ENCODE measurements at regions not wholly inside any gene's neighbourhood (a gene's known extent, or its start where the extent isn't known, plus 50 kb on each side); places are given as distances from the start of the nearest gene placed in this dataset.
"Not testable (repeated sequence)": the region's sequence is repeated elsewhere in the genome, so short reads cannot be mapped to it uniquely, and the experiment has no call there.

GRCh38 chr21:35162831-35163230 lies 113.7 kb upstream of the RUNX1 start:
- Histone ChIP-seq H3K27me3 (replicated peaks in 1 of 7) (no peaks in the 10 kb centered on the region), H3K27ac (no peak overlapping the region), H3K36me3 (no peaks in the 10 kb centered on the region), H3K9me3 (peaks cover 0 to 16% (median 6%) of the 10 kb centered on the region in 8 donors), H3K4me3 (no peak overlapping the region), H3K4me1 (no peaks in the 10 kb centered on the region)
- intact Hi-C loops (cut with DNase I; ENCODE audit: low total_unique reads): no loop called here
- TF ChIP-seq POLR2A (IDR thresholded peaks at IDR 0.05) (no peak), CTCF (IDR thresholded peaks at IDR 0.05 in 8 of 11, conservative IDR thresholded peaks at IDR 0.05 in 3 of 11) (no peak), POLR2AphosphoS5 (IDR thresholded peaks at IDR 0.05) (no peak)
- 90 to 93% (median 91%) methylated on average over 3 of the region's 3 CpGs for WGBS, 5 donors
- no peak for DNase-seq

- peaks cover 6 to 22% (median 15%) of the 10 kb centered on the region in 8 donors for H3K9me3 ChIP-seq
Measured at GRCh38 chr21:35159881-35160280, 110.8 kb upstream of the RUNX1 start.

DNA sequence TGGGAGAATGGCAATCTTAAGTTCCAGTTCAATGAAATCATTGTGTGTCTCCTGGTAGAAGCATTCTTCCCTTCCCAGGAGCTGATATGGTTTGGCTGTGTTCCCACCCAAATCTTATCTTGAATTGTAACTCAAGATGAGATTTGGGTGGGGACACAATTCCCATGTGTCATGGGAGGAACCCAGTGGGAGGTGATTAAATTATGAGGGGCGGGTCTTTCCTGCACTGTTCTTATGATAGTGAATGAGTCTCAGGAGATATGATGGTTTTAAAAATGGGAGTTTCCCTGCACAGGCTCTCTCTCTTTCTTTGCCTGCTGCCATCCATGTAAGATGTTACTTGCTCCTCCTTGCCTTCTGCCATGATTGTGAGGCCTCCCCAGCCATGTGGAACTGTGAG lies 108.3 kb upstream of the RUNX1 start:
- peaks cover 6 to 22% (median 14%) of the 10 kb centered on the region in 8 donors for H3K9me3 ChIP-seq
- WGBS, 5 donors: 82 to 96% (median 89%) methylated on average over 1 of the region's 1 CpG
- H3K27ac ChIP-seq; DNase-seq; H3K36me3 ChIP-seq; H3K27me3 ChIP-seq (replicated peaks in 1 of 7); intact Hi-C loops (cut with DNase I; ENCODE audit: low total_unique reads); H3K4me3 ChIP-seq; H3K4me1 ChIP-seq: not testable (repeated sequence)

More at GRCh38 chr21:35159881-35160280, 110.8 kb upstream of the RUNX1 start:
- intact Hi-C loops (cut with DNase I; ENCODE audit: low total_unique reads): no loop called here
- Histone ChIP-seq H3K27me3 (replicated peaks in 1 of 7) (no peaks in the 10 kb centered on the region), H3K4me3 (no peak overlapping the region), H3K36me3 (no peaks in the 10 kb centered on the region), H3K4me1 (no peaks in the 10 kb centered on the region), H3K27ac (no peak overlapping the region)
- WGBS, 5 donors: 84 to 90% (median 88%) methylated on average over 4 of the region's 4 CpGs
- no peak for DNase-seq
- TF ChIP-seq CTCF (IDR thresholded peaks at IDR 0.05 in 8 of 11, conservative IDR thresholded peaks at IDR 0.05 in 3 of 11) (no peak), POLR2AphosphoS5 (IDR thresholded peaks at IDR 0.05) (no peak), POLR2A (IDR thresholded peaks at IDR 0.05) (no peak)

DNA sequence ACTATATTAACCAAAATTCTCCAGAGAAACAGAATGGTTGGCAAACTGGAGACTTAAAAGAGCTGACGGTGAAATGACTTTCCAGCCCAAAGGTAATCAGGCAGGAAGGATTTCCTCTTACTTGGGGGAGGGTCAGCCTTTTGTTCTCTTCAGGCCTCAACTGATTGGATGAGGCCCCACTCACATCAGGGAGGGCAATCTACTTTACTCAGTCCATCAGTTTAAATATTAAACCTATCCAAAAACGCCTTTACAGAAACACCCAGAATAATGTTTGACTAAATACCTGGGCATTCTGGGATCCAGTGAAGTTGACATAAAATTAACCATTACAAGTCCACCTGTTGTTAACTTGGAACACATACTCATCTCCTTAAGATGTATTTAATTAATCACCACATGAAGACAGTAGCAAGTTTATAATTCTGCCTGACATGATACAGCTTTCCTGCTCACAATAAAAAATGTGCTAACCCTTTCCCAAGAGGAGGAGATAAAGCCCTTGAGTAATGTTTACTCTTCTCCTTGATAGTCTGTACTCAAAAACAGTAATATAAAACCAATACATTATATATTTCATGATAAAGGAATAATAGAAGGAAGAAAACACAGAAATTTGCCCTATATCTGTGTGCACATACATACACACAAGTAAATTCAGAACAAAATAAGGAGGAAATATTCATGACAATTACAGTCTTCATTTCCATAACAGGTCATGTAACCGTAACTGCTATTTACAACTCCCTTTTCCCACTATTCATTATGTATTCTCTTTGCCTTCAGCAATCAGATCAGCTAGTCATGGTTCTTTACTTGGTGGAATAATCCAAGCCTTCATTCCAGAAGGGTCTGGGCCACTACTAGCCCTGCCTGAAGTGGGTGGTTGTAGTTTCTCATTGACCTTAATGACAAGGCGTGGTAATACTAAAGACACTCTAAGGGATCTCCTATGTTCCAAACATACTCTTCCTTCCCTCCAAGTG lies 107.5 kb upstream of the RUNX1 start:
- Histone ChIP-seq H3K36me3 (no peaks in the 10 kb centered on the region), H3K4me1 (no peaks in the 10 kb centered on the region), H3K27ac (no peak overlapping the region), H3K9me3 (peaks cover 6 to 22% (median 14%) of the 10 kb centered on the region in 8 donors), H3K4me3 (no peak overlapping the region), H3K27me3 (replicated peaks in 1 of 7) (no peaks in the 10 kb centered on the region)
- 79 to 91% (median 86%) methylated on average over 4 of the region's 4 CpGs for WGBS, 5 donors
- TF ChIP-seq CTCF (IDR thresholded peaks at IDR 0.05 in 8 of 11, conservative IDR thresholded peaks at IDR 0.05 in 3 of 11) (no peak), POLR2AphosphoS5 (IDR thresholded peaks at IDR 0.05) (no peak), POLR2A (IDR thresholded peaks at IDR 0.05) (no peak)
- no peak for DNase-seq
- intact Hi-C loops (cut with DNase I; ENCODE audit: low total_unique reads): no loop called here

Measured in spleen (tissue), 11 donors.